ENCODE measurements at regions not wholly inside any gene's neighbourhood (a gene's known extent, or its start where the extent isn't known, plus 50 kb on each side); places are given as distances from the start of the nearest gene placed in this dataset.

- TF ChIP-seq POLR2A (IDR thresholded peaks at IDR 0.05) (no peak), CTCF (IDR thresholded peaks at IDR 0.05) (no peak)
Observed at GRCh38 chr9:117542021-117542420, 127.2 kb upstream of the ASTN2 start.

Measured in testis (tissue), 2 donors.